GM21381 (cell line): ENCODE measurements at regions not wholly inside any gene's neighbourhood (a gene's known extent, or its start where the extent isn't known, plus 50 kb on each side); places are given as distances from the start of the nearest gene placed in this dataset.
"Not testable (repeated sequence)": the region's sequence is repeated elsewhere in the genome, so short reads cannot be mapped to it uniquely, and the experiment has no call there.

ENCODE experiments used
- ATAC-seq: cut with Tn5 transposase; IDR thresholded peaks from one replicate; pipeline ENCODE4 v1.9.1; 2021; ENCODE audit warnings: mild to moderate bottlenecking, moderate library complexity; ENCODE audit not compliant: unreplicated experiment

DNA sequence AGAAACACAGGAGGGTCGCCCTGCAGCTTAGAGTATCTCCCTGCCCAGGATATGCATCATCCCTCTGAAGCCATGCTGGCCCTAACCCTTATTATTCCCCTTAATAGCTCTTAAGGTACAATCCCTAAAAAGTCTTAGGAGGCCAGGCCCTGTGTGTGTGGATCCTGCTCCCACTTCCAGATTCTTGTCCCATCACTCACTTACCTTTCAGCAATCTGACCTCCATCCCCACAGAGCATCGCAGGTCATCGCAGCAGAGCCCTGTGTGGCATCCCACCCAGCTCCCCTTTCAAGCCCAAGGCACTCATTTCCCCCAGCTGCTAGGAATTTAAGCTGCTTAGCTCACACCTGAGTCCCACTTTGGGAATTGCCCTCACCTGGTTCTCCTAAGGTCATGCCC lies 223.8 kb upstream of the SMLR1 start:
- ATAC-seq = no peak

DNA sequence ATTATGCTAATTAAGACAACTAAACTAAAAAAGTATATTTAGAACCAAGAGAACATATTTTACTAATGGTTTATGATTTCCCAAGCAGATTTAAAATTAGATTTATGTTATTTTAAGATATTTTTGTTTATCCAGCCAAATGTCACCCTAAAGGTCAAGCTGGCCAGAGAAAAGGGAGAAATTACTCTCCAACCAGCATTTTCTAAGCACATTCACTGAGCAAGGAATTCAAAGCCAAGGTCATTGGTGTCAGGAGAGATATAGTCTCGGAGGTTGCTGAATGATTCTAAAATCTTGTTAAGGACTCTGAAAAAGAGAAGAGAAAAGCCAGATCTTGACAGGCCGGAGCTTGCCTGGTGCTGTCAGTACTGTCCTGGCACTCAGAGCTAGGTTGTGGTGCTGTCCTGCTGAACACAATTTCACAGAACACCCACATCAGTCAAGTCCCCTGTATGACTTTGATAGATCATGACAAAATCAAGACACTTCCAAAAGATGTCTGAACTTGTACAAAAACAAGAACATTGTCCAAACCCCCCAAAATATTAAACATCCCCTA lies 222.3 kb upstream of the SMLR1 start:
- no peak for ATAC-seq

DNA sequence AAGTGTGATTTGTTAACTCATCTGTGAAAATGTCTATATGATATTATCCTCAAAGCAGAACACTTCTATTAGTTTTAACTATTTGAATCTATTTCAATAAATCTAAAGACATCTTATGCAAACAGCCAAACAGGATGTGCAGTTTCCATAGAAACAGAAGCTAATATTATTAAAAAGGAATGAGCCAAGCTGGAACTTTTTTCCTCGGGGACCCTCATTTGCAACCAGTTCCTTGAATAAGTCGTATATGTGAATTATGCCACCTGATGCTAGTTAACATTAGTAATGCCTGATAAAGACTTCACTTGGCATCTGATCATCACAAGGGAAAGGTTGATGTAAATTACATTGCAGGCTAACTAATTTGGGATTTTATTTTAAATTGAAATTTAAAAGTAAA lies 216.9 kb upstream of the SMLR1 start:
- no peak for ATAC-seq

DNA sequence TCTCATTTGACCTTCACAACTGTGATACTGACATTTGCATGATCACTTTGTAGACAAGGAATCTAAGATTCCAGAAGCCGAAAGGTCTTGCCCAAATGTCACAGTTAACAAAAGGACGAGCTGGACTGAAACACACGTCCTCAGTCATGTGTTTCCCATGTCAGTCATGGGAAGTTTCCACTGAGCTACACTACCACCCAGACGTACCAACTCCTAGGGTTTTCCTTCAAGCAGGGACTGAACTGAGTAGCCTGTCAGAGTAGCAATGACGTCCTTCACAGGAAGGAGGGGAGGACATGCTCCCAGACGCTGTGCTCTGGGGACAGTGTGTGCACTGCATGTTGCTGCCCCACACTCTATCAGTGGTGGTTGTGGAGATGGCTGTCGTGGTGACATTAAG lies 215.8 kb upstream of the SMLR1 start:
- no peak for ATAC-seq

DNA sequence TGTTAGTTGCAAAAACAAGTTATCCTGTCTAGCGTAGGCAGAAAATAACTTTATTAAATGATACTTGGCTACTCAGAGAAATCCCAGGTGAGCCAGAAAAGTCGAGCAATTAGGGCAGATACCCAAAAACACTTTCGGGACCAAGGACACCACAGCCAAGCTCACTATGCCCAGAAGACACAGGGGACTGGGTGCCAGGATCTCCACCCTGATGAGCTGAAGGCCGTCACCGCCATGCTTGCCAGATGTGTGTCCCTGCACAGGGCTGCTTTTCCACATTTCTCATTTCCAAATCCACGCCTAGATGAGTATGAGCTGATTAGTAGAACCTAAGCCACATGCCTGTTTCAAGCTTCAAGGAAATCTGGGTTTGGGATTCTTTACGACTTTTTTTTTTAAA lies 214.0 kb upstream of the SMLR1 start:
- no peak for ATAC-seq

DNA sequence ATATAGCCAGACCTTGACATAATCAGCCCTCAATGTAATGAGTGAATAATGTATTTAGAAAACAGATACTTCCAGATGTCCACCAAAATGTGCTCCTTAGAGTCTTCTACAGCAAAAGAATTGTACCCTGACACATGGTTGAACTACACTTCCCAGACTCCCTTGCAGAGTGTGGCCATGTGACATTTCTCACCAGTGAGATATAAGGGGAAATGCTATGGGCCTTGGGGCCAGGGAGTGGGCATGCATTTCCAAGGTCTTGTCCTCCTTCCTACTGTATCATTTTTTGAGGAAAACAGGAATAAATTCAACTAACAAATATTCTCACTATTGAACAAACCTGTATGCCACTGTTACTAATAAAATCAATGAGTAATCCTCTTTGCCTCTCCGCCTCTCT lies 211.4 kb upstream of the SMLR1 start:
- ATAC-seq = no peak

DNA sequence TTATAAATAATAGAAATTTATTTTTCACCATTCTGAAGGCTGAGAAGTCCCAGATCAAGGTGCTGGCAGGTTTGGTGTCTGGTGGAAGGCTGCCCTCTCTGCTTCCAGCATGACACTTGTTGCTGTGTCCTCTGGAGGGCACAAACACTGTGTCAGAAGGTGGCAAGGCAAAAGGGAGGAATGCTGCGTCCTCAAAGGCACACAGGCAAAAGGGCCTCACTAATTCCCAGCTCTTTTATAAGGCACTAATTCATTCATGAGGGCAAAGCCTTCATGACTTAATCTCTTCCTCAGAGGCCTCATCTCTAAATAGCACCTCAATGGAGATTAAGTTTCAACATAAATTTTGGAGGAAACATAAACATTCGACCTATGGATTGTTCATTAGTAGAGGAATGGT lies 209.5 kb upstream of the SMLR1 start:
- ATAC-seq = no peak

DNA sequence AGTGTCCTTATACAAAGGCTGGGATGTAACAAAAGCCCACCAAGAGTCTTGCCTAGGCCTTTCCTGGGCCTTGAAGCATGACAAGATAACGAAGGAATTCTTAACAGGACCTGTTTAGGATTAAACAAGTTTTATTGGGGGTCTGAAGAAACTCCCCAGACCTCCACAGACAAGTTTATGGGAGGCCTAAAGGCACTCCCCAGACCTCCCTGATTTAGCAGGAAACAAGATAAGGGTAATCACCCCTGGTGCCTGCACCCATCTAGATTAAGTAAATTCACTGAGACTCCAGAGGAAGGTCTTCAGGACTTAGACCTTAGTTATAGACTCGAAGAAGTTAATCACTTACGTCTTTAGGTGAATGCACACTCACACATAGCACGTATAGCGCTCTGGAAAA lies 208.4 kb upstream of the SMLR1 start:
- not testable (repeated sequence) for ATAC-seq

DNA sequence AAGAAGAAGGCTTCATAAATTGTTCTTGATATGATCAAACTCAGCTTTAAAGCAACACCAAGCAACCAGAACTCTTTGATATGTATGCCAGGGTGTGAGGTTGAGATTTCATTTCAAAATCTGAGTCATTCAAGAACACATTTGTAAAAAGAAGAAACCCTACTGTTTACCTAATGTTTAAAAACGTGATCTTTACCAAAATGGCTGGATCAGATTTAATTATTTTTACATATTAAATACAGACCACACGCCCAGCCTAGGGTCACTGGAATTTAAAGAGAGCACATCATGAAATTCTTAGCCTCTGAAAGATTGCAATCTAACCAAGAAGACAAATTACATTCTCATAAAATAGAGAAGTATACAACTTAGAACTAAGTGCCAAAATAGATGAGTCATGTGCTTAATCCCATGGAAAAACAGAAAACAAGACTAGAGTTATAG lies 206.8 kb upstream of the SMLR1 start:
- no peak for ATAC-seq

DNA sequence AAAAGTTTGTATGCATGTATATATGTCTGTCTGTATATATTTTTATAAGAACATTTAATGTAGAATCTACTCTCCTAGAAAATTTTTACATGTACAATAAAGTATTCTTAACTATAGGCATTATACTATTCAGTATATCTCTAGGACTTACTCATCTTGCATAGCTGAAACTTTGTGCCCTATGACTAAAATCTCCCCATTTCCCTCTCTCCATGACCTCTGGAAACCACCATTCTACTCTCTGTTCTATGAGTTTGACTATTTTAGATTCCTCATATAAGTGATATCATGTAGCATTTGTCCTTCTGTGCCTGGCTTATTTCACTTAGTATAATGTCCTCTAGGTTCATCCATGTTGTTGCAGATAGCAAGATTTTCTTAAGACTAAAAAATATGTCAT lies 205.1 kb upstream of the SMLR1 start:
- no peak for ATAC-seq

DNA sequence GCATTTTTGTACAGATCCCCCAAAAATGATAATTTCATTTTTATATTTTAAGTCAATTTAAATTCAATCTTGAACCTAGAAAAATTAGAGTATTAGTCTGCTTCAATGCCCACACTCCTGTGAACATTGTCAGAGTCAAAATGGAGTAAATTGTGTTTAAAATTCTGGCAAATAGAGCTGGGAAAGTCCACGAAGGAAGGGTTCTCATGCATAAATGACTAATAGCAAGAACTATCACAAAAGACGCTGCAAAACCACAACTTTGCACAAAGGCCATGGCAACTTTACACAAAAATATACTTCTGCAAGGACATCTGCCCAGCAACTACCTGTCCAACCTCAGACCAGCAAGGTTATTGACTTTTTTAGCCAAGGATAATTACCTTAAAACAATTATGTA lies 203.2 kb upstream of the SMLR1 start:
- ATAC-seq = peak; percentile 35

DNA sequence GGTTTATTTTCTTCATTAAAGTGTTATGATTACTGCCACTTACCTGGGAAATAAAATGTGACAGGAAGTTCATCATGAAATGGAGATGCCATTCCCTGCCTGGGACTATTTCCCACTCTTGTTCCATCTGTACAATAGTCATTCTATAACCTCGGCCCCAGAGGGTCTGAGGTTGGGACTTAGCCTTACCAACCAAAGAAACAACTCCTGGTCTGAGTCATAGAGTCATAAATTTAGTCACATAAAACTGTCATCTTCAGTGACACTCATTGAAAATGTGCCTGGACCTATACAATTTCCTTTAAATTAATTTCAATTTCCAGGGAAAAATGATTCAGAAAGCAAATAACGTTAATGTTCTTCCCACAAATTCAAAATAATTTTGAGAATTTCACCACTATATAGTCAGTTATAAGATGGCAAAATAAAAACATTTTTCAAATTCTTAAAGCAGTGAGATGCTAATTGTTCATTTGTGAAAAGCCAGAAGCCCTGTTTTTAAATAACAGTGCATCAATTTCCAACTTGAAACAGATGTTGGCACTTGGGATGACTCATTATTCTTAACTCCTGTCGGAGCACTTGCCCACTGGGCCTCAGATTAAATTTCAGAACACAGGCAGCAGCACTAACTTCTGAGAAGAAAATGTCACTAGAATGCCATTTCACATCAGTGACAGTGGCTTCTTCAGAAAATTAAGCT lies 201.2 kb upstream of the SMLR1 start:
- peak; percentile 83 for ATAC-seq

DNA sequence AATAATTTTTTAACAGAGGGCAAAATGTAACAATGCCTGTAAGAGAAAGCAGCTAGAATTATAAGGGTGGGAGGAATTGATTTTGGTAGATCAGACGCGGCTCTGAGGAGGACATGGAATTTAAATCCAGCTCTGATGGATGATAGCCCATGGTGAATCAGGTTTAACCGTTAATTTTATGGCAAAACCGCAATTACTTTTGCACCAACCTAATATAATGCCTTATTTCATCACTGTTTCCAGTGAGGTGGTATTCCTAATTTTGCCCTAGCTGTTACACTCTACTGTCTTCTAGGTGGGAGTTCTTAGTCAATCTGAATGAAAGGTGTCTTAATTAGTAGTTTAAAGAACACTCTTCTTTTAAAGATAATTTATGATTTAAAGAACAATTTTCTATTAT lies 198.3 kb upstream of the SMLR1 start:
- ATAC-seq = no peak

DNA sequence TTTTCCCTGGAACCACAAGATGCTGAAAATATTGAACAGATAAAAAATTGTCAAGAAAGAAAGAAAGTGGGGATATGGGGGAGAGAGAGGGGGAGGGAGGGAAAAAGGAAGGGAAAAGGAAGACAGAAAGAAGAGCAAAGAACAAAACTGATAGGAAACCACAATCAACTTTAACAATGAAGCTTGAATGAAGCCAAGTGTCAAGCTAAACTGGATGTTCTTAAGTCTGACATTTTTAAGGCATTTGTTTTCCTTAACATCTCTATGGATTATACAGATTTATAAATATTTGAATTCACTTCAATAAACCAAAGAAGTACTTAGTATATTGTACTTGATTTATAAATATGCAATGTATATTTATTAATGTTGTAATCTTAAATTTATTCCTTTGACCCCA lies 197.6 kb upstream of the SMLR1 start:
- no peak for ATAC-seq

DNA sequence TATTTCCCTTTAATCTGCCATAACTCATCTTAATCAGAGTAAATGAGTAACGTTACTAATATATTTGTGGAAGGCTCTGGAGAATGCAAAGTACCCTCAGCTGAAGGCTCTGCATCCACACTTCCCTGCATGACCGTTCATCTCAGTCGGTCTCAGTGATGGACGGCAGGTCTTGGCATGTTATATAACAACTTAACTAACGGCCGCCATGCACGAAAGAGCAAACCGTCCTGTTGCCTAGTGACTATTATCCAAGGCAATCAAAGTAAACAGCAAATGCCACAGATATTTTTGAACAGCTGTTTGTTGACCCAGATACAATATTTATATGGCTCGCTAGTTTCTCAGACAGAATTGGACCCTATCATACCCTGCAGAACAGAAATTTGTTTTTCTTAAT lies 194.9 kb upstream of the SMLR1 start:
- ATAC-seq = no peak

DNA sequence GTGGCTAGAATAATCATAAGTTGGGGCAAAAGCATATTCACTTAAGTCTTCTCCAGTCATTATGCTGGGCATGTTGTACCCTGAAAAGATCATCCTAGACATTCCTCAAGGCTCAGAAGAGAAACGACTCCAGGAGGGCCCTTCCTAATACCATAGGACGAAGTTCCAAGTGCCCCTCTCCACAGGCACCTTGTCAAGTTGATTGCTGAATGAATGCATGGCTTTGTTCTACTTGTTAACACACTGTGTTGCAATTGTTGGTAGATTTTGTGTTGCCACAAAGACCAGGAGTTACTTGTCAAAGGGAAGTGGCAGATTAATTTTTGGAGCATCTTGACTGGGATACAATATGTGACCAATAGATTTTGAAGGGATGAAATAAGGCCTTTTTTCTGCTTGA lies 194.3 kb upstream of the SMLR1 start:
- ATAC-seq = no peak

DNA sequence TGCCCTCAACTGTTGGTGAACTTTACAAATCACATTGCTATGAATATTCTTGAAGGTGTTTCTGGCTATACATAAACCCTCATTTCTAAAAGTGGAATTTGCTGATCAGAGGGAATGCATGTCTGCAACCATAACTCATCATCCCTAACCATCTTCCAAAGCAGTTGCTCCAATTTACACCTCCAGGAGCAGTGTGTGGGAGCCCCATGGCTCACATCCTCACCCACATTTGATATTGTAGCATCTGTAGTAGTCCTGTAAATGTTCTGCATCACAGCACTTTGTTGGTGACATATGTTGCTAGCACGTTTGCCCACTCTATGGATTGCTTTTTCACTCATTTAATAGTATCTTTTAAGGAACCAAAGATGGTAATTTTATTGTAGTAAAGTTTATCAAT lies 183.8 kb upstream of the SMLR1 start:
- ATAC-seq = no peak

DNA sequence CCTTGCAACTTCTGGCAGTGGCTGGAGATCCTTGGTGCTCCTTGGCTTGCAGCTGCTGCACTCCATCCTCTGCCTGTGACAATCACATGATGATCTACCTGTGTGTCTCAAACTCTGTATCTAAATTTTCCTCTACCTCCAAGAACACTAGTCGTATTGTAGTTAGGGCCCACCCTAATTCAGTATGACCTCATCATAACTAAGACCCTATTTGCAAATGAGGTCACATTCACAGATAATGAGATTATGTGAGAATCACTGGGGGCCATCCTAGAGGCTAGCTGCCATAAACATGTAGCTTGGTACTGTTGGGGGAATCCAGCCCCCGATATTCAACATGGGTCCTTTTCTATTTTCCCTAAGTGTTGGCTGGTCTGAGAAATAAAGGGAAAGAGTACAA lies 183.0 kb upstream of the SMLR1 start:
- no peak for ATAC-seq

DNA sequence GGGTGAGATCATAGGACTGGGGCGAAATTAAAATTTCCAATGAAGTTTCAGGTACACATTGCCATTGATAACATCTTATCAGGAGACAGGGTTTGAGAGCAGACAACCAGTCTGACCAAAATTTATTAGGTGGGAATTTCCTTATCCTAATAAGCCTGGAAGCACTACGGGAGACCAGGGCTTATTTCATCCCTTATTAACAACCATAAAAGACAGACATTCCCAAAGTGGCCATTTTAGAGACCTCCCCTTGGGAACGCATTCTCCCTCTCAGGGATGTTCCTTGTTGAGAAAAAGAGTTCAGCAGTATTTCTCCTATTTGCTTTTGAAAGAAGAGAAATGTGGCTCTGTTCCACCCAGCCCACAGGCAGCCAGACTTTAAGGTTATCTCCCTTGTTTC lies 182.4 kb upstream of the SMLR1 start:
- not testable (repeated sequence) for ATAC-seq

DNA sequence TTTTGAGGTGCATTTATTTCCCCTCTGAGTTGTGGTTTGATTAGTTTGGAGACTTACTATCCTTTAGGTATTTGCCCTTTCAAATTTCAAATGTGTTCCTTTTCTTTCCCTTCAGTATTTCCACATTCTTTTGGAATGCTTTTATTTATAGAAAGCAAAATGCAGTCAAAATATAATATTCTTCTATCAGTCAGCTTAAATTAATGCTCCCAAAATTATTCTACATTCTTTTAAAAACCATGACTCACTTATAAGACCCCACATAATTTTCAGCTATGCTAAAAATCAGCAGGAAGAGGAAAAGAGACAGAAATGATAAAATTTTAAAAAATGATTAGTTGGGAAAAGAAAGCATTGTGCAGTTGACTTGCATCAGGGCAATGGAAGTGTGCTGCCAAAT lies 180.0 kb upstream of the SMLR1 start:
- ATAC-seq = no peak

DNA sequence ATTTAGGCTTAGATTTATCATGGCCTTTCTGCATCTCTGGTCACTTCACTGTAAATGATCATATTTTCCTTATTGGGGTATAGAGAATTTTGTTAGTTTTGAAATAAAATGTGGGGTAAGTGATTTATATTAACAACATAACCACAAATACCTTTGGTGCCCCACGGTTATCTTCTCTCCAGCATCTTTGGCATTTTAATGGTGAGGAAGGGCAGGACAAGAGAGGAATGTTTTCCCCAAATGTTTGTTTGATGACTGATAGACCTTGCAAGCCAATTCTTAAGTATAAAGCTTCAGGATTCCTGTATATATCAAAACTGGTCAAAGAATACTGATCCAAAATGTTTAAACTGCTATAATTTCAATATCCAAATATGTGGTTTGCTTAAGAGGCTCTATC lies 171.6 kb upstream of the SMLR1 start:
- no peak for ATAC-seq

DNA sequence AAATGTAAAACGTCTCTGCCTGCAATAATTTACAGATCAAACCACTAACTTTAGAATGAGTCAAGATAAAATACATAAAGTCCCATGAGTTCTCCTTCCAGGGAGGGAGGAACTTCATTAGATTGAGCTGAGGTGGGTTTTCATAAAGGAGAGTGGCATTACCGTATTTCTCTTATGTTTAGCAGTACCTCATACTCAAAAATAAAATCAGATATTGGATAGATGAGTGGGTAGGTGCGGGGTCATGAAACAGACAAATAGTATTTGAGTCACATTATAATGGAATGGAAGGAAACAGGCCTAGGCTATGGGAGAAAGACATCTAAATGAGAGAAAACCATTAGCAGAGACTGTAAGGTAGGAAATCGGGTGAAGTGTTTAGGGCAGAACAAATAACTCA lies 166.1 kb upstream of the SMLR1 start:
- no peak for ATAC-seq

DNA sequence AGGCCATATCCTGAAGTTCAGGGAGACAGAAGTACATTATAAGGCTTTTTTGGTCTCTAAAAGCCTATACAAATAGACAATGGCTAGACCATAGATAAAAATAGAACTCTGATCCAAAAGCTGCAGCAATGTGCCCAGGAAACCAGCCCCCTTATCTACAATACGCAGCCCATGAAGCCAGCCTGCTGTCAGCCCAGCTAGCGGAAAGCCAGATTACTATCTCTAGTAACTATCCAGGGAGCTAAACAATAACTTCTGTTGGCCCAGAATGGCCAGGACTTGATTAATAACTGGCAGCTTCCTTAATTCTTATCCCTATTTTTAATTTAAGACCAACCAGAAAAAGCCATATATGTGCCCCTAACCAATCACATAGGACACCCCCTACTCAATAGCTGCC lies 160.4 kb upstream of the SMLR1 start:
- ATAC-seq = no peak
